ENCODE measurements at regions not wholly inside any gene's neighbourhood (a gene's known extent, or its start where the extent isn't known, plus 50 kb on each side); places are given as distances from the start of the nearest gene placed in this dataset.
"Not testable (repeated sequence)": the region's sequence is repeated elsewhere in the genome, so short reads cannot be mapped to it uniquely, and the experiment has no call there.

DNA sequence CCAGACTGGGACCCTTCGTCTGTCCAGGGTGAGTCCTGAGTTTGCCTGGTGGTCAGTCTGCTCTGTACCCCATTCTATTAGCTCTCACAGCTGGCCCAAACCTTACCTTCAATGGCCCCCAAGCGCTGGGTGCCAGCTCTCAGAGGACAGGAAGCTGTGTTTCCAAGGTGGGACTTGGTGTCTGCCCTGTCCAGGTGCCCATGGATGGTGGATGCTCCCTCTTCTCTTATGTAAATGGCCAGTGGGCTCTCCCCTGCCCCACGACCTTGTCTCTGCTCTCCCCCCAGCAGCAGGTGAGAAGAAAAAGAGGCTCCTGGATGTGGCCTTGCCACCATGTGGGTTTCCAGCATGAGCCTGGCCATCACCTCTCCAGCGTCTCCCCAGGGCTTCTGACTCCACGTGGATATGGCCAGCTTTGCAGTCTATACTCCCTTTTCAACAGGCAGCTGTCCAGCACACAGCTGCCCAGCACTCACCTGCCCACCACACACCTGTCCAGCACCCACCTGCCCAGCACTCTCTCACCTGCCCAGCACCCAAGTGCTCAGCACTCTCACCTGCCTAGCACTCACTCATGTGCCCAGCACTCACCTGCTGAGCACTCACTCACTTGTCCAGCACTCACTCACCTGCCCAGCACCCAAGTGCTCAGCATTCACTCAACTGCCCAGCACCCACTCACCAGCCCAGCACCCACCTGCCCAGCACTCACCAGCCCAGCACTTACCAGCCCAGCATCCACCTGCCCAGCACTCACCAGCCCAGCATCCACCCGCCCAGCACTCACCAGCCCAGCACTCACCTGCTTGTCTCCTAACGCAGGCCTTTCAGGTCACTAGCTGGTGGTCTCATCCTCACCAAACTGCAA, 136.2 kb upstream of the IRX2 start:
- H3K4me3 ChIP-seq (ENCODE audit: low read depth, low read length), result no peak overlapping the region
- no peak for DNase-seq (ENCODE audit: low read depth)

DNA sequence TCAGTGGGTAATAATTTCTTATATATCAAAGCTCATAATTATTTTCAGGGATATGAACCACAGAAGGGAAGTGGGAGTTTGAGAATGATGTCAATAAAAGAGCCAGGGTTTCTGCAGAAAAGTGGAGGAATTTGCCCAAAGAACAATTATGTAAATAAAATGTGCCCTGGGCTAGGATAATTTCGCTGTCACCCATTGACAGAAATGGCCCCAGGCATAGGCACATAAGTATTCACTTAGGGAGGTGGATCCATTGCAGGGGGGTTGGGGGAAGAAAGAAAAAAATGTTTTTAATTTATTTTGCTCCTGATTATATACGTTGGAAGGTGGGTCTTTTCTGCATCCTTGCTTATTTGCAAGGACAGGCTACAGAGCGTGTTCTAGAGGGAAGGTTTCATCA, 135.1 kb upstream of the IRX2 start:
- no peak for DNase-seq (ENCODE audit: low read depth)

DNA sequence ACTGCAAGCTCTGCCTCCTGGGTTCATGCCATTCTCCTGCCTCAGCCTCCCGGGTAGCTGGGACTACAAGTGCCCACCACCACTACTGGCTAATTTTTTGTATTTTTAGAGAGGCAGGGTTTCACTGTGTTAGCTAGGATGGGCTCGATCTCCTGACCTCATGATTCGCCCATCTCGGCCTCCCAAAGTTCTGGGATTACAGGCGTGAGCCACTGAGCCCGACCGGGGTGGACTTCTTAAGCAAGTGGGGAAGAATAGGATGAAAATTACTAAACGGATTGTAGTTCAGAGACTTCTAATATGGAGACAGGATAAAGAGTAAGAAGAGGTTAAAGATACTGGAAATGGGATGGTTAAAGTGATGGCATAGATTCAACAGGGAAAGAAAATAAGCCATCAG, 132.3 kb upstream of the IRX2 start:
- DNase-seq (ENCODE audit: low read depth), result no peak
- no peak overlapping the region for H3K4me3 ChIP-seq (ENCODE audit: low read depth, low read length)

More for the DNA sequence above, 135.1 kb upstream of the IRX2 start:
- H3K4me3 ChIP-seq (ENCODE audit: low read depth, low read length), result no peak overlapping the region

DNA sequence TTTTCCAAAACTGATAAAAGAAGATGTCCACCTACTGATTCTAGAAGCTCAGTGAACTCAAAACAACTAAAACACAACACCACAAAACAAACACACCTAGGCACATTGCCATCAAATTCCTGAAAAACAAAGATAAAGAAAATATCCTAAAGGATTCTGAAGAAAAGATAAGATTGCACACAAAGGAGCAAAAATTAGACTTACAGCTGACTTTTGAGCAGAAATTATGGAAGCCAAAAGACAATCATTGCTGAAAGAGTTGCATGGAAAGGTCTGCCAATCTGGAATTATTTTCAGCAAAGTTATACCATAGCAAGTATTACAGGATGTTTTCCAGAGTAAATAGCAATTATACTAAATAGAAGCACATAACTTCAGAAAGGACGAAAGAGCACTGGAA, 128.2 kb upstream of the IRX2 start:
- DNase-seq (ENCODE audit: low read depth), result no peak
- no peak overlapping the region for H3K4me3 ChIP-seq (ENCODE audit: low read depth, low read length)

DNA sequence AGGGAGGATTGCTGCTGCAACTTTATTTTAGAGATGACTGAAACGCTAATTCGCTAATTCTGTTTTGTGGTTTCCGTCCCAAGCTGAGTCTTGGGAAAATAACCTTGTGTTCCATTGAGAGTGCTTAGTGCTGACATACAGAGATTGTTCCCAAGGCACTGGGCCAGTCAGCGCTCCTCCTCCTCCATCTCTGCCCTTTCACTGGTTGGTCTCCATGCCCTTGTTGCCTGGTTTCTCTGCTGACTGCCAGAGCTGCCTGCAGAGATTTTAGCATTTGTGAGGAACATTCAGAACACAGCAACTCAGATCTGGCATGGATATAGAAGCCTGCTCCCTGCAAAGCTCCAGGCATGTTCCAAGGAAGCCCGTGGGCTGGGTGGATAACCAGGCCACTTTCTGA, 126.0 kb upstream of the IRX2 start:
- no peak for DNase-seq (ENCODE audit: low read depth)
- H3K4me3 ChIP-seq (ENCODE audit: low read depth, low read length), result no peak overlapping the region

DNA sequence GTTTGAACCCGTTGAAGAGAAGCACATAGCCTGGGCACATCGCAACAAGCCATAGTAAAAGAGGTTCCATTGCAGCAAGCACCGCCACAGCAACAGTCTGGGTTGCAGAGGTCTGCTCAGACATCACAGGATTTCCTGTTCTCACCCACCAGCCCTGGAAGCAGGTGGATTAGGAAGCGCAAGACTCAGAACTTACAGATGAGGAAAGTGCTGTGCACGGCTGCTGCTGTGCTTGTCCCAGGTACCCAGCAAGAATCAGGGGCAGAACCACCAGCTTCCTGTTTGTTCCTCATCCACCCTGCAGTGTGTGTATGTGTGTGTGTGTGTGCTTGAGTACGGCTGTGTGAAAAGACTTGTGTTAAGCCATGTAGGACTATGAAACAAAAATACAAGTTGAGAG, 124.7 kb upstream of the IRX2 start:
- DNase-seq (ENCODE audit: low read depth), result no peak
- H3K4me3 ChIP-seq (ENCODE audit: low read depth, low read length), result no peak overlapping the region

DNA sequence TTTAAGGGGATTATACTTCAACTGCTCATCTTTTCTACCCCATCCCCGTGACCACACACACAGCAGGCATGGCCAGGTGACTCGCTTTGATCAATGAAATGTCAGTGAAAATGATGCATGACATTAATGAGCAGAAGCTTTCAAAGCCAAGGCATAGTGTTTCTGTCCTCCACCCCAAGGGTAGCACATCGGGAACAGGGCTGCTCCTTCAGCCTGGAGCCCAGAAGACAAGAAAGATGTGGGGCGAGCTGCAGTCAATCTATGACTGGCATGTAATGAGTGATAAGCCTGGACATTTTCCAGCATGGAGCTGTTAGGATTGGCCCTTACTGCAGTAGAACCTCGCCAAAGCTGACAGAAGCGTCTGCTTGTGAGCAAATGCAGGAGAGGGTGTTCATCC, 122.6 kb upstream of the IRX2 start:
- DNase-seq (ENCODE audit: low read depth), result no peak
- H3K4me3 ChIP-seq (ENCODE audit: low read depth, low read length), result no peak overlapping the region

DNA sequence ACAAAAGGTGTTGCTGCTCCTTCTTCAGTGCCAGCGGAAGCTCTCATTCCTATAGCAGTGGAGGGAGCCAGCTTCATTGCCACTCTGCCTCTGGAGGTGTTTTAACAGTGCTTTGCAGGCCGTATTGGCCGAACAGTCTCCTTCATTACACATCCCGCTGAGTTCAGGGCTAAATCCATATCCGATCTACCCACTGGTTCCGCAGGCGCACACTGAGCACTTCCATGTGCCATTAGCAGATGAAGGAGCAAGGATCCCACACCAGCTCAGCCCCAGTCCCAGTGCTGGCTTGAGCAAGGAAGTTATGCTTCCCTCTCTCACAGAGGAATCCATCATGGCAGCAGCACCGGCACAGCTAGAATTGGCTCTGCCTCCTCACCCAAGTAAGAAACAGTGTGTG, 121.2 kb upstream of the IRX2 start:
- H3K4me3 ChIP-seq (ENCODE audit: low read depth, low read length), result no peak overlapping the region
- no peak for DNase-seq (ENCODE audit: low read depth)

DNA sequence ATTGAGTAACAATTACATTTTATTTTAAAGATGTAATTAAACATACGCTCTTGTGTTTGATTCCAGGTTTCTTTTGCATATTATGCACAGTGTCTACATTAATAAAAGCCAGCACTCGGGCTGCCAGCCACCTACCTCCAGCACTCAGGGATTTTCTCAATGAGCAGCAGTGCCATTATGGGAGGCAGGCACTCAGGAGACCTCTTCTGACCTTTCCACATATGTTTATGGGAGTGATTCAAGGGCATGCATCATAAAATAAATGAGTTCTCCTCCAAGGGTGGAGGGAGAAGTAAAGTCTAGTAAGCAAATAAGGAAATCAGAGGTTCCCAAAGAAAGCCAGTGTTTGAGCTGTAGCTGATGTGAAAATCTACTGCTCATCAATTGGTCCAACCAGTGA, 119.8 kb upstream of the IRX2 start:
- DNase-seq (ENCODE audit: low read depth), result no peak
- no peak overlapping the region for H3K4me3 ChIP-seq (ENCODE audit: low read depth, low read length)

DNA sequence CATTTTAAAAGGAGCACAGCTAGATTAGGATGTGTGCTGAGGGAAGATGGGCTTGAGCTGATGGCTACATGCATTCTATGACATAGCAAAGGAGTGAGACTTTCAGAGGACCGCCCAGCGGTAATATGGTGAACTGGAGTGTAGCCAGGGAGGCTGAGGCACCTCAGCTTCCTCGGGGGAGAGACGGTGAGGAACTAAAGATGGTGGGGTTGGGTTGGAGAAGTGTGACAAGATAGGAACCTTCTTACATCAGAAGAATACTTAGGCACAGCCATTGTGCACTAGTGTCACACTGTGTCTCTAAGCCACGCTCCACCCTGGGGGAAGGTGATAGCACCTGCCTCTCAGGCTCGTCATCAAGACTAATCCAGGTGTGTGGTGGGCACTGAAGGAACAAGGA, 118.0 kb upstream of the IRX2 start:
- no peak overlapping the region for H3K4me3 ChIP-seq (ENCODE audit: low read depth, low read length)

DNA sequence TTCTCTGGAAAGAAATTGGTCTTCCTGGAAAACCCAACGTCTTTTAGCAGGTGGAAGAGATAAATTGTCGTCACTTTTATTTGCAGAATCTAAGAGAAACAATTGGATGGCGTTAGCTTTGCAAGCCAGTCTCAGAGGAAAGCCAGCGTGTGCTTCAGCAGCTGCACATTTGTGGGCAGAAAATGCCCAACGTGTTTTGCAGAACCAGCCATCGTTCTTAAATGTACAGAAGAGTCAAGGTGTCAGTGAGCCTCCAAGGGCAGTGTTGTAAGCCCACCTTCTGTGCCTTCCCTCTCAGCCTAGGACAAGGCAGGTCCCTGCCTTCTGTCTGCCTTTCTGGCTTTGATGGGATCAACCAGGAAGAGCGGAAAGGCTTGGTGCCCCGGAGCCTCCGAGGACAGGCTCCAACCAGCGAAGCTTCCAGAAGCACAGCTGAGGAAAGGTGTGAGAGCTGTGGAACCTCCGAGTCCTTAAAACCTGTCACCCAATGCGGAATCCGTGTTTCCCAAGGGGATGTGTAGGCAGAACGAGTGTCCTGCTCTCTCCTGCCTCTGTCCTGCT, 116.0 kb upstream of the IRX2 start:
- DNase-seq (ENCODE audit: low read depth), result no peak
- no peak overlapping the region for H3K4me3 ChIP-seq (ENCODE audit: low read depth, low read length)

More for the DNA sequence above, 118.0 kb upstream of the IRX2 start:
- DNase-seq (ENCODE audit: low read depth), result no peak

DNA sequence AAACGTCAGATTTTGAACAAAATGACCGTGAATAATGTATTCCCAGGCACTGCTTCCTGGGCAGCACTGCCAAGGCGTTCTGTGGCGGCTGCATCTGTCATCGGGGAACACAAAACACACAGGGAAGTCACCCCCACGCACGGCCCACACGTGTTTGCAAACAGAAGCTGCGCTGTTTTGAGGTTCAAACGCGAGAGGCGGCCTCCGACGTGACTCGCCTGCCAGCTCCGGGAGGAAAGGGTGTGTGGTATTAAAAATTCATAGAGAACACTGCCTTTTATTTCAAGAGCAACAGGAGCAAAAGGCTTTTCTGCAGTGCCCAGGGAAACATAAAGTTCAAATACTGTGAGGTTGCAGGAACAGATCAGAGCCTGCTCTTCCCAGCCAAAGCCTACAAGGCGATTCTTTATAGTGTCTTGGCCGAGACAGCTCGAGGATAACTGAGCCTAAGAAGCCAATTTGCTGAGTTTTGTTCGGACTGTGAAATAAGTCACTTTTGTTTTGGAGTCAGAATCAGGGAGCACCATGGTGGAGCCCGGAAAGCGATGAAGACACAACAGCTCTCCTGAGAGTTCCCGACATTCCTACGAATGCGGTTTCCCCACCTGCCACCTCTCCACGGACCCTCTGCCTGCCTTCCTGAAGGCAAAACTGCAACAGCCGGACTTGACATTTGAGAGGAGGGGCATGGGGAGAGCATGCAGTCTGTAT, 115.3 kb upstream of the IRX2 start:
- no peak for DNase-seq (ENCODE audit: low read depth)
- no peak overlapping the region for H3K4me3 ChIP-seq (ENCODE audit: low read depth, low read length)

DNA sequence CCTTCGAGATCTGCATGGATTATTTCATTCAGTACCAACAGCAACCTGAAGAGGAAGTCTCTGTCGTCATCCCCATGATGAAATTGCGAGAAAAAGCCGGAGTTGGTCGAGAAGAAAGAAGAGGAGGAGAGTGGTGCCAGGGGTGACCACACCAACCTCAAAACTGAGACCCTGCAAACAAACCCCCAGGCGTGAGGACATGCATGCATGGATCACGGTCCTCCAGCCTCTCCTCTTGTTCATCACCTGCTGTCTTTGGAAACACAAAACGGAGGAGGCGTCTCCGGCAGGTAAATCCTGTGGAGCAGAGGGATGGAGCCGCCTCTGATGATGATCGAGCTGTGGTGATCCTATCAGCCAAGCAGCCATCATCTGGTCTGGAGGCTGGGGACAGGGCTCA, 114.4 kb upstream of the IRX2 start:
- H3K4me3 ChIP-seq (ENCODE audit: low read depth, low read length), result no peak overlapping the region
- DNase-seq (ENCODE audit: low read depth), result no peak

DNA sequence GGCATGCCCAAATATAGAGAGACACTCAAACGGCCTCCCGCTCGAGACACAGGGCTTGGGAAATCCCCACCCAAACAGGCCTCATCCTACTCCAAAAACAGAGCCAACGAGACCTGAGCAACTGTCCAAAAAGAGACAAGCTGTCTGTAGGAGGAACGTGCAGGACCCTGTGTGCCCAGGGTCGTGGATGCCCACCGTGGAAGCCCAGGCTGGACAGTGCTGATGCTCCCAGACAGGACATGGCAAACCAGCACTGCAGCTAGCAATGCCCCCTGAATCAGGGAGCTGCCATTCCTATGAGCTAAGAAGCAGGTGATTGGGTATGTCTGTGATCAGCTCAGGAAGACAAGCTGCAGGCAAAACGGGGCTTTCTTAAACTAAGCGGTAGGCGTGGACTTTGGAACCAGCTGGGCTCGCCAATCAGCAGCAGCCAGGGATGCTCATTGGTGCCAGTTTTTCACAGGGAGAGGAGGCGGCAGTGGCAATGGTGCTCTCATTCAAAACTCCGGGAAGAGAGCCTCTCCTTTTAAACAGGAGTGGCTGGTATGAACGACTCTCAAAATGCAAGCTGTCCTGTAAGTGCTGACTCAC, 113.1 kb upstream of the IRX2 start:
- DNase-seq (ENCODE audit: low read depth), result no peak
- H3K4me3 ChIP-seq (ENCODE audit: low read depth, low read length), result no peak overlapping the region

DNA sequence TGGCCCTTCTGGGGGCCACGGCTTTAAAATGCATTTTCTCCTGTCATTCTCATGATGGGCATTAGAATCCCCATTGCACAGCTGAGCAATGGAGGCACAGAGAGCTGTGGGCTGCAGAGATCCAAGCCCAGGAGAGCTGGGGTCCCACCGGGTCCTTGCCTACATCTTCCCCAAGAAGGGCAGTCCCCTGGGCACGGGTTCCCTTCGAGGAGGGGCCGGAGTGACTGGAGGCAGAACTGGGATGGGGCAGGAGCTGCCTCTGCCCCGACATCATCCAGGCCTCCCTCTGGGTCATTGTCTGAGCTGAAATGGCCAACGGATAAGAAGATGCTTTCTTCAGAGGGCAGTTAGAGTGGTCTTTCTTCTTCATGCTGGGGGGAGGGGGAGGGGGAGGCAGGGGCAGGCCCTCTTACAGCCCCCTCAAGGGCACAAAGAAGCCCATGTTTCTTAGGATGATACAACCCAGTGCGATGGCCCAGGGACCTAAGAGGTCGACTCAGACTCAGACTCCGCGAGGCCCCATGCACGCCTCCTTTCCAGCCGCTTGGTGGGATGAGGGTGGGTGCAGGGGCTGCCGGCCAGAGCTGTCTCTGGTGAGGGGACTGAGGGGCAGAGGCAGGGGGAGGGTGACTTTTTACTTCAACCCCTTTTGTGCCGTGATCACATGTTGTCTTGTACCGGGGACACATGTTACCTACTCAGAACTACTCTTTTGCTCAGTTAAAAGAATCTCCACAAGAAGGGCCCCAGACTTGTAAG, 112.4 kb upstream of the IRX2 start:
- DNase-seq (ENCODE audit: low read depth), result no peak
- no peak overlapping the region for H3K4me3 ChIP-seq (ENCODE audit: low read depth, low read length)

DNA sequence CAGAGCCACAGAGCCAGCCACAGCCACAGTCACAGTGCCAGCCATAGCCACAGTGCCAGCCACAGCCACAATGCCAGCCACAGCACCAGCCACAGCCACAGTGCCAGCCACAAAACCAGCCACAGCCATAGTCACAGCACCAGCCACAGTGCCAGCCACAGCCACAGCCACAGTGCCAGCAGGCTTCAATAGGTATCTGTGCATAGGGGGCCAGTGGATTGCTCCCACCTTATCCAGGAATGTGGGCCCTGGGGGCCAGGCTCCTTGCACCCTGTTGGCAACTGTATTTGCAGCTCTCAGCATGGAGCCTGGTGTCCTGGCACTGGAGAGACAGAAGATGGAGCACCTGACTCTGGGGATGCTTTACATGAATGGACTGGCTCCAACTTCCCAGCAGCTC, 111.7 kb upstream of the IRX2 start:
- DNase-seq (ENCODE audit: low read depth), result no peak
- no peak overlapping the region for H3K4me3 ChIP-seq (ENCODE audit: low read depth, low read length)

DNA sequence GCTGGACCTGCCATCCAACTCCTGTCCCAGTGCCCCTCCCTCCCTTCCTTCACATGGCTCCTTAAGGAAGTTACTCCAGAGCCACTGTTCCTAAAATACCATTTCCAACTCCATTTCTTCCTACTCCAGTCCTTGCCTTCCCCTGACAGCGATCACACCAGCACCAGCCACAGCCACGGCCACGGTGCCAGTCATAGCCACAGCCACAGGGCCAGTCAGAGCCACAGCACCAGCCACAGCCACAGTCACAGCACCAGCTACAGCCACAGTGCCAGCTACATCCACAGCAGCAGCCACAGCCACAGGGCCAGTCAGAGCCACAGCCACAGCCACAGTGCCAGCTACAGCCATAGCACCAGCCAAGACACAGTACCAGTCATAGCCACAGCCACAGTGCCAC, 110.7 kb upstream of the IRX2 start:
- not testable (repeated sequence) for DNase-seq (ENCODE audit: low read depth); H3K4me3 ChIP-seq (ENCODE audit: low read depth, low read length)

DNA sequence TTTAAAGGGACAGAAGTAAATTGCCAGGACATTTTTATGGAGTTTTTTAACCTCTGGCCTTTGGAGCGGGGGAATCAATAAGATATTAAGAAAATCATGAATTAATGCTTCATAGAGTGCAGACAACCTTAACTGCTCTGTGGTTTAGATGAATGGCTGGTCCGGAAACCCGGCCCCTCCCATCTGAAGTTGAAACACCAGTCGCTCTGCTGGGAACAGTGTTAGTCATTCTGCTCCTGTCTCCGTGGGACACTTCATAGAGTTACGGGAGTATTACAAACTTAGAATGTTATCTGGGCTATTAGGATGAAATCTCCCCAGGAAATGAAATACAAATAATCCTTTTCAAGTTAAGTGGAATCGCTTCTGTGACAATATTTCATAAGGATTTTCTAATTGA, 110.1 kb upstream of the IRX2 start:
- H3K4me3 ChIP-seq (ENCODE audit: low read depth, low read length), result no peak overlapping the region
- no peak for DNase-seq (ENCODE audit: low read depth)

DNA sequence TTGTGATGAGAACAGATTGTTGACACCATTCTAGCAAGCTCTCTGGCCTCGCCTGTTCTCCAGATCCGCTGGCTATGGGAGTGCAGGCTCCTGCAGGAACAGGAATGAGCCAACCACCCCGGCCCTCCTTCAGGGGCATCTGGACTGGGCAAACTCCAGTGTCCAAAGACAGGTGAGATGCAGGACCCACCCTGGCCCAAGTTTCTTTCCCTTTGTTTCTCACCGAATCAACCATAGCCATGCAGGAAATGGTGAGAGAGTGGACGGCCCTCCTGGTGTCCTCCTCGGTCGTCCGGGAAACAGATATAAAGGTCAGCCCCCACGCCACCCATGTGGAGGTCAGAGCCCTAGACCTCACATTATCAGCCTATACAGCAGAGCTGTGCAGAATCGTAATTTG, 108.6 kb upstream of the IRX2 start:
- DNase-seq (ENCODE audit: low read depth), result no peak
- no peak overlapping the region for H3K4me3 ChIP-seq (ENCODE audit: low read depth, low read length)

DNA sequence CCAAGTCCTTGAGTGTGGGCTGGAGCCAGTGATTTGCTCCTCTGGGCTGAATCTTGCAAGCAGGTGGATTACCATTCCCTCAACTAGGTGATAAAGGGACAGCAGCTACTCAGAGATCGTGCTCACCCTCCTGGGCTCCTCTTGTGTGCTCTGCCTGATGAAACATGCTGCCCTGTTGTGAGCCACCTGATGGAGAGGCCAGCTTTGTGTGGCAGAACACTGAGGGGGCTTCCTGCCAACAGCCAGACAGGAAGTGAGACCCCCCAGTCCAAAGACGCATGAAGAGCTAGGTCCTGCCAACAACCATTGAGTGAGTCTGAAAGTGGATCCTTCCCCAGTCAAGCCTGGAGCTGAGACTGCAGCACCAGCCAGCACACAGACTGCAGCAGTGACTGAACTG, 106.4 kb upstream of the IRX2 start:
- no peak overlapping the region for H3K4me3 ChIP-seq (ENCODE audit: low read depth, low read length)
- DNase-seq (ENCODE audit: low read depth), result no peak
